ENCODE measurements at regions not wholly inside any gene's neighbourhood (a gene's known extent, or its start where the extent isn't known, plus 50 kb on each side); places are given as distances from the start of the nearest gene placed in this dataset.

GRCh38 chr7:20507157-20507556, 108.3 kb upstream of the ABCB5 start:
- H3K4me1 ChIP-seq (ENCODE audit: control insufficient read depth, insufficient read depth, low read length) = no peaks in the 10 kb centered on the region
- CTCF ChIA-PET = no interaction called here
- no peak for DNase-seq (ENCODE audit: low read depth, low spot score)

GRCh38 chr7:20508109-20508508, 107.4 kb upstream of the ABCB5 start:
- in situ Hi-C loops (cut with HindIII; ENCODE audit: low pct_unique_long_range_greater_than_20kb, low sequenced_read_pairs) = no loop called here
- ChIA-PET CTCF (no interaction called here), POLR2A (no interaction called here)
- intact Hi-C loops (cut with micrococcal nuclease; ENCODE audit: unreplicated experiment) = no loop called here
- Histone ChIP-seq H3K36me3 (ENCODE audit: control insufficient read depth, insufficient read depth, low read length) (no peaks in the 10 kb centered on the region), H3K4me3 (ENCODE audit: low read depth in 2 of 2, low read length in 2 of 2) (no peak overlapping the region), H3K9me3 (ENCODE audit: control insufficient read depth, insufficient read depth, low read depth, low read length) (no peaks in the 10 kb centered on the region), H3K27me3 (ENCODE audit: control insufficient read depth, insufficient read depth, low read length) (no peaks in the 10 kb centered on the region), H3K4me1 (ENCODE audit: control insufficient read depth, insufficient read depth, low read length) (no peaks in the 10 kb centered on the region), H3K27ac (ENCODE audit: low read length) (no peak overlapping the region)
- BruUV-seq (replicated peaks) = no TSS peak
- DNase-seq (ENCODE audit: low read depth, low spot score) (no peak), ATAC-seq (no peak)
- TF ChIP-seq TCF7L2 (IDR thresholded peaks at IDR 0.05; ENCODE audit: low read depth, low read length) (no peak), CTCF (IDR thresholded peaks at IDR 0.05) (no peak), REST (IDR thresholded peaks at IDR 0.05; ENCODE audit: insufficient read depth in 1 of 2, low read depth in 2 of 2, low read length in 1 of 2) (no peak), SIN3A (IDR thresholded peaks at IDR 0.05; ENCODE audit: borderline replicate concordance, insufficient read depth, low read depth, low read length) (no peak), POLR2AphosphoS5 (IDR thresholded peaks at IDR 0.05; ENCODE audit: low read depth, low read length) (no peak)

More at GRCh38 chr7:20507157-20507556, 108.3 kb upstream of the ABCB5 start:
- BruUV-seq (replicated peaks) = no TSS peak
- POLR2A ChIA-PET = no interaction called here
- in situ Hi-C loops (cut with HindIII; ENCODE audit: low pct_unique_long_range_greater_than_20kb, low sequenced_read_pairs) = no loop called here
- intact Hi-C loops (cut with micrococcal nuclease; ENCODE audit: unreplicated experiment) = no loop called here
- ATAC-seq = no peak
- no peak for TF ChIP-seq SIN3A (IDR thresholded peaks at IDR 0.05; ENCODE audit: borderline replicate concordance, insufficient read depth, low read depth, low read length)
- TF ChIP-seq TCF7L2 (IDR thresholded peaks at IDR 0.05; ENCODE audit: low read depth, low read length) = no peak
- H3K27me3 ChIP-seq (ENCODE audit: control insufficient read depth, insufficient read depth, low read length) = no peaks in the 10 kb centered on the region
- no peak overlapping the region for H3K4me3 ChIP-seq (ENCODE audit: low read depth in 2 of 2, low read length in 2 of 2)
- no peaks in the 10 kb centered on the region for H3K36me3 ChIP-seq (ENCODE audit: control insufficient read depth, insufficient read depth, low read length)
- no peak overlapping the region for H3K27ac ChIP-seq (ENCODE audit: low read length)
- no peaks in the 10 kb centered on the region for H3K9me3 ChIP-seq (ENCODE audit: control insufficient read depth, insufficient read depth, low read depth, low read length)

- no peak overlapping the region for H3K4me3 ChIP-seq (ENCODE audit: low read depth in 2 of 2, low read length in 2 of 2)
- intact Hi-C loops (cut with micrococcal nuclease; ENCODE audit: unreplicated experiment) (no loop called here), in situ Hi-C loops (cut with HindIII; ENCODE audit: low pct_unique_long_range_greater_than_20kb, low sequenced_read_pairs) (no loop called here)
- no peak overlapping the region for H3K27ac ChIP-seq (ENCODE audit: low read length)
- no peaks in the 10 kb centered on the region for H3K36me3 ChIP-seq (ENCODE audit: control insufficient read depth, insufficient read depth, low read length)
- no peaks in the 10 kb centered on the region for H3K9me3 ChIP-seq (ENCODE audit: control insufficient read depth, insufficient read depth, low read depth, low read length)
- BruUV-seq (replicated peaks) = no TSS peak
- ChIA-PET CTCF (no interaction called here), POLR2A (no interaction called here)
- no peak for DNase-seq (ENCODE audit: low read depth, low spot score)
- no peaks in the 10 kb centered on the region for H3K27me3 ChIP-seq (ENCODE audit: control insufficient read depth, insufficient read depth, low read length)
- no peak for TF ChIP-seq REST (IDR thresholded peaks at IDR 0.05; ENCODE audit: insufficient read depth in 1 of 2, low read depth in 2 of 2, low read length in 1 of 2)
- no peak for TF ChIP-seq CTCF (IDR thresholded peaks at IDR 0.05)
- no peak for TF ChIP-seq TCF7L2 (IDR thresholded peaks at IDR 0.05; ENCODE audit: low read depth, low read length)
- TF ChIP-seq POLR2AphosphoS5 (IDR thresholded peaks at IDR 0.05; ENCODE audit: low read depth, low read length) = no peak
- TF ChIP-seq SIN3A (IDR thresholded peaks at IDR 0.05; ENCODE audit: borderline replicate concordance, insufficient read depth, low read depth, low read length) = no peak
- no peak for ATAC-seq
- H3K4me1 ChIP-seq (ENCODE audit: control insufficient read depth, insufficient read depth, low read length) = no peaks in the 10 kb centered on the region
Observed at GRCh38 chr7:20509892-20510572, 105.4 kb upstream of the ABCB5 start.

All from Panc1 (cell line).